Transverse colon (tissue), 3 donors: ENCODE measurements at regions not wholly inside any gene's neighbourhood (a gene's known extent, or its start where the extent isn't known, plus 50 kb on each side); places are given as distances from the start of the nearest gene placed in this dataset.

Source experiments
- CTCF ChIP-seq, 5 experiments: fragments of 200-600 bp in 3 of 5; fragments of 450-650 bp in 2 of 5; sonication (generic) in 3 of 5; IDR thresholded peaks; 1 replicate in 2 of 5; 2 replicates in 3 of 5; pipeline ENCODE4 v1.5.1; 2016 to 2017; ENCODE audit warnings: antibody characterized with exemption in 5 of 5, inconsistent platforms in 3 of 5, mild to moderate bottlenecking in 2 of 5, moderate library complexity in 1 of 5
- EP300 ChIP-seq: sonication (generic); formaldehyde crosslinking; IDR thresholded peaks from one replicate; pipeline ENCODE4 v1.6.1; 2017; ENCODE audit warnings: antibody characterized with exemption, low read depth
- POLR2A ChIP-seq: fragments of 450-650 bp; IDR thresholded peaks from one replicate; pipeline ENCODE4 v1.6.1; 2016; ENCODE audit warnings: antibody characterized with exemption, mild to moderate bottlenecking, moderate library complexity

GRCh38 chr5:52469835-52470234 lies 317.9 kb upstream of the ITGA1 start:
- no peak for TF ChIP-seq CTCF (IDR thresholded peaks at IDR 0.05)
- TF ChIP-seq EP300 = no peak
- no peak for TF ChIP-seq POLR2A
